Ishikawa (cell line): ENCODE measurements at regions not wholly inside any gene's neighbourhood (a gene's known extent, or its start where the extent isn't known, plus 50 kb on each side); places are given as distances from the start of the nearest gene placed in this dataset.

Experiments
- CEBPB ChIP-seq: IDR thresholded peaks from 2 replicates; pipeline ENCODE4 v1.6.1; 2012
- MAX ChIP-seq: IDR thresholded peaks from 2 replicates; pipeline ENCODE4 v1.6.1; 2012
- YY1 ChIP-seq: IDR thresholded peaks from 2 replicates; pipeline ENCODE4 v1.6.1; 2012; ENCODE audit warnings: low read depth
- ZBTB7A ChIP-seq: IDR thresholded peaks from 2 replicates; pipeline ENCODE4 v1.6.1; 2012; ENCODE audit warnings: low read depth

DNA sequence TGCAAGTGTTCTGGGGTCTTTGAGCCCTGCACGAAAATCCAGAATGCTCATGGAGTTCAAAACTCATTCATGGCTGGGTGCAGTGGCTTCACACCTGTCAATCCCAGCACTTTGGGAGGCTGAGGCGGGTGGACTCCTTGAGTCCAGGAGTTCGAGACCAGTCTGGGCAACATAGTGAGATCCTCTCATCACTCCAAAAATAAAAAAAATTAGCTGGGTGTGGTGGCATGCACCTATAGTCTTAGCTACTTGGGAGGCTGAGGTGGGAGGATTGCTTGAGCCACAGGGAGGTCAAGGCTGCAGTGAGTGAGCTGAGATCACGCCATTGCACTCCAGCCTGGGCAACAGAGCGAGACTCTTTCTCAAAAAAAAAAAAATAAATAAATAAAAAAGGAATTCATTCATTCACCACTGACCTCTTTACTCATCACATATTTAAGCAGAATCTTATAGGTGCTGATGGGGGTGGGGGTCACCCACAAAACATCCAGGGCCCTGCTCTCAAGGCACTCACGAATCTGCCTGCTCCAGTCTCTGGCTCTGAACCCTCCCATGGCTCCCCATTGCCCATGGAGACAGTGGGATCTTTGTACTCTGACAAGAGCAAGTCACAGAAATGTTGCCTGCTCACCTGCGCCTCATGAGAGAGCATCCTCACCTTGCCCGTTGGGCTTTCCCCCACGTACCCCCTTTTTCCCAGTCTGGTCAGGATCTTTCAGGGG lies 76.7 kb upstream of the IER5L start:
- TF ChIP-seq MAX (no peak), YY1 (no peak), ZBTB7A (no peak), CEBPB (no peak)
